HEK293 (cell line): ENCODE measurements at regions not wholly inside any gene's neighbourhood (a gene's known extent, or its start where the extent isn't known, plus 50 kb on each side); places are given as distances from the start of the nearest gene placed in this dataset.

Source experiments
- PRDM6 ChIP-seq: fragments of 450-650 bp; formaldehyde crosslinking; IDR thresholded peaks from 2 replicates; pipeline ENCODE4 v1.5.1; 2017; ENCODE audit warnings: missing biosample characterization, missing genetic modification characterization
- SCRT2 ChIP-seq: fragments of 450-650 bp; formaldehyde crosslinking; IDR thresholded peaks from 2 replicates; pipeline ENCODE4 v1.5.1; 2016; ENCODE audit warnings: missing biosample characterization, missing genetic modification characterization
- TSHZ1 ChIP-seq: fragments of 450-650 bp; formaldehyde crosslinking; IDR thresholded peaks from 2 replicates; pipeline ENCODE4 v1.5.1; 2016; ENCODE audit warnings: missing biosample characterization, missing genetic modification characterization, borderline replicate concordance
- YY1 ChIP-seq: fragments of 450-650 bp; formaldehyde crosslinking; IDR thresholded peaks from 2 replicates; pipeline ENCODE4 v1.5.1; 2018; ENCODE audit warnings: missing biosample characterization, missing genetic modification characterization
- ZBTB20 ChIP-seq: fragments of 450-650 bp; formaldehyde crosslinking; IDR thresholded peaks from 2 replicates; pipeline ENCODE4 v1.5.1; 2016; ENCODE audit warnings: missing biosample characterization, missing genetic modification characterization
- ZBTB6 ChIP-seq: fragments of 450-650 bp; formaldehyde crosslinking; IDR thresholded peaks from 2 replicates; pipeline ENCODE4 v1.5.1; 2017; ENCODE audit warnings: missing biosample characterization, missing genetic modification characterization
- ZIC2 ChIP-seq: fragments of 450-650 bp; formaldehyde crosslinking; IDR thresholded peaks from 2 replicates; pipeline ENCODE4 v1.5.1; 2016; ENCODE audit warnings: missing biosample characterization, missing genetic modification characterization
- ZNF132 ChIP-seq: fragments of 450-650 bp; formaldehyde crosslinking; IDR thresholded peaks from 2 replicates; pipeline ENCODE4 v1.5.1; 2017; ENCODE audit warnings: missing biosample characterization, missing genetic modification characterization, borderline replicate concordance
- ZNF157 ChIP-seq: fragments of 450-650 bp; formaldehyde crosslinking; IDR thresholded peaks from 2 replicates; pipeline ENCODE4 v1.5.1; 2016; ENCODE audit warnings: missing biosample characterization, missing genetic modification characterization
- ZNF211 ChIP-seq: fragments of 450-650 bp; formaldehyde crosslinking; IDR thresholded peaks from 2 replicates; pipeline ENCODE4 v1.5.1; 2016; ENCODE audit warnings: low read depth, missing biosample characterization, missing genetic modification characterization
- ZNF214 ChIP-seq: fragments of 450-650 bp; formaldehyde crosslinking; IDR thresholded peaks from 2 replicates; pipeline ENCODE4 v1.5.1; 2017; ENCODE audit warnings: missing biosample characterization, mild to moderate bottlenecking, missing genetic modification characterization, borderline replicate concordance
- ZNF324 ChIP-seq: fragments of 450-650 bp; formaldehyde crosslinking; IDR thresholded peaks from 2 replicates; pipeline ENCODE4 v1.5.1; 2016; ENCODE audit warnings: missing biosample characterization, missing genetic modification characterization
- ZNF335 ChIP-seq: fragments of 450-650 bp; formaldehyde crosslinking; conservative IDR thresholded peaks from 2 replicates; pipeline ENCODE4 v1.5.1; 2016; ENCODE audit warnings: missing biosample characterization, missing genetic modification characterization
- ZNF362 ChIP-seq: fragments of 450-650 bp; formaldehyde crosslinking; IDR thresholded peaks from 2 replicates; pipeline ENCODE4 v1.5.1; 2016; ENCODE audit warnings: missing biosample characterization, missing genetic modification characterization
- ZNF366 ChIP-seq: fragments of 450-650 bp; formaldehyde crosslinking; conservative IDR thresholded peaks from 2 replicates; pipeline ENCODE4 v1.5.1; 2016; ENCODE audit warnings: missing biosample characterization, missing genetic modification characterization
- ZNF48 ChIP-seq: fragments of 450-650 bp; formaldehyde crosslinking; IDR thresholded peaks from 2 replicates; pipeline ENCODE4 v1.5.1; 2016; ENCODE audit warnings: missing biosample characterization, missing genetic modification characterization
- ZNF514 ChIP-seq: fragments of 450-650 bp; formaldehyde crosslinking; IDR thresholded peaks from 2 replicates; pipeline ENCODE4 v1.5.1; 2016; ENCODE audit warnings: missing biosample characterization, missing genetic modification characterization
- ZNF518A ChIP-seq: fragments of 450-650 bp; formaldehyde crosslinking; conservative IDR thresholded peaks from 2 replicates; pipeline ENCODE4 v1.5.1; 2016; ENCODE audit warnings: low read depth, missing biosample characterization, missing genetic modification characterization
- ZNF529 ChIP-seq: fragments of 450-650 bp; formaldehyde crosslinking; IDR thresholded peaks from 2 replicates; pipeline ENCODE4 v1.5.1; 2017; ENCODE audit warnings: missing genetic modification characterization, missing biosample characterization; ENCODE audit not compliant: insufficient replicate concordance
- ZNF596 ChIP-seq: fragments of 450-650 bp; IDR thresholded peaks from 2 replicates; pipeline ENCODE4 v1.5.0; 2018; ENCODE audit warnings: missing biosample characterization, mild to moderate bottlenecking, missing genetic modification characterization, moderate library complexity
- ZNF600 ChIP-seq: fragments of 450-650 bp; formaldehyde crosslinking; IDR thresholded peaks from 2 replicates; pipeline ENCODE4 v1.5.1; 2016; ENCODE audit warnings: missing biosample characterization, missing genetic modification characterization
- ZNF623 ChIP-seq: fragments of 450-650 bp; formaldehyde crosslinking; IDR thresholded peaks from 2 replicates; pipeline ENCODE4 v1.5.1; 2016; ENCODE audit warnings: missing biosample characterization, missing genetic modification characterization
- ZNF654 ChIP-seq: fragments of 450-650 bp; formaldehyde crosslinking; IDR thresholded peaks from 2 replicates; pipeline ENCODE4 v1.5.1; 2016; ENCODE audit warnings: low read depth, missing biosample characterization, missing genetic modification characterization
- ZNF664 ChIP-seq: fragments of 450-650 bp; formaldehyde crosslinking; IDR thresholded peaks from 2 replicates; pipeline ENCODE4 v1.5.1; 2016; ENCODE audit warnings: missing biosample characterization, missing genetic modification characterization
- ZNF677 ChIP-seq: fragments of 450-650 bp; IDR thresholded peaks from 2 replicates; pipeline ENCODE4 v1.5.0; 2018; ENCODE audit warnings: missing biosample characterization, mild to moderate bottlenecking, missing genetic modification characterization, moderate library complexity
- ZNF777 ChIP-seq: fragments of 450-650 bp; formaldehyde crosslinking; IDR thresholded peaks from 2 replicates; pipeline ENCODE4 v1.5.1; 2017; ENCODE audit warnings: missing biosample characterization, missing genetic modification characterization, borderline replicate concordance
- ZNF785 ChIP-seq: fragments of 450-650 bp; formaldehyde crosslinking; IDR thresholded peaks from 2 replicates; pipeline ENCODE4 v1.5.1; 2016; ENCODE audit warnings: missing biosample characterization, missing genetic modification characterization
- ZXDB ChIP-seq: fragments of 450-650 bp; formaldehyde crosslinking; IDR thresholded peaks from 2 replicates; pipeline ENCODE4 v1.5.1; 2016; ENCODE audit warnings: missing biosample characterization, missing genetic modification characterization

GRCh38 chr17:72432143-72432621 is 311.4 kb downstream of the SOX9 start (continued):
- TF ChIP-seq ZBTB6, result no peak
- TF ChIP-seq ZNF214 (tag by site-specific recombination), result no peak
- TF ChIP-seq SCRT2 (tag by site-specific recombination), result no peak
- TF ChIP-seq ZNF529 (tag by site-specific recombination), result no peak
- no peak for TF ChIP-seq ZNF785
- peak; percentile 82 for TF ChIP-seq ZNF600 (tag by site-specific recombination)
- no peak for TF ChIP-seq ZNF664 (tag by site-specific recombination)
- TF ChIP-seq ZNF777 (tag by site-specific recombination), result no peak
- TF ChIP-seq ZNF324 (tag by site-specific recombination), result no peak
- no peak for TF ChIP-seq ZNF514
- TF ChIP-seq ZNF677 (tag by site-specific recombination), result no peak
- no peak for TF ChIP-seq ZNF518A
- peak; percentile 29; the same call in 1 of the 2 replicates for TF ChIP-seq TSHZ1
- no peak for TF ChIP-seq ZNF623 (tag by site-specific recombination)
- no peak; the same call in 1 of the 2 replicates for TF ChIP-seq ZNF366 (tag by site-specific recombination)
- no peak for TF ChIP-seq ZNF48 (tag by site-specific recombination)
- no peak for TF ChIP-seq ZNF362 (tag by site-specific recombination)
- no peak for TF ChIP-seq ZNF157 (tag by site-specific recombination)
- no peak for TF ChIP-seq ZNF132 (tag by site-specific recombination)
- no peak for TF ChIP-seq ZNF596 (tag by site-specific recombination)
- TF ChIP-seq ZNF335 (tag by site-specific recombination), result peak; percentile 36; the same call in 1 of the 2 replicates
- TF ChIP-seq ZNF211 (tag by site-specific recombination), result no peak
- no peak for TF ChIP-seq YY1 (tag by site-specific recombination)
- TF ChIP-seq ZBTB20 (tag by site-specific recombination), result peak; percentile 75
- TF ChIP-seq ZXDB (tag by site-specific recombination), result 0 out of 2 replicates have a peak, but pooled peaks have one; percentile 33
- TF ChIP-seq PRDM6 (tag by site-specific recombination), result peak; percentile 74
- no peak for TF ChIP-seq ZNF654 (tag by site-specific recombination)
- peak; percentile 70 for TF ChIP-seq ZIC2
